Inferior parietal cortex (tissue), 1 donor: ENCODE measurements at regions not wholly inside any gene's neighbourhood (a gene's known extent, or its start where the extent isn't known, plus 50 kb on each side); places are given as distances from the start of the nearest gene placed in this dataset.
"Not testable (repeated sequence)": the region's sequence is repeated elsewhere in the genome, so short reads cannot be mapped to it uniquely, and the experiment has no call there.

Experiments used
- DNase-seq: peaks from one replicate; pipeline ENCODE4 v3.0.0-alpha.2; 2016; ENCODE audit errors: extremely low spot score

DNA sequence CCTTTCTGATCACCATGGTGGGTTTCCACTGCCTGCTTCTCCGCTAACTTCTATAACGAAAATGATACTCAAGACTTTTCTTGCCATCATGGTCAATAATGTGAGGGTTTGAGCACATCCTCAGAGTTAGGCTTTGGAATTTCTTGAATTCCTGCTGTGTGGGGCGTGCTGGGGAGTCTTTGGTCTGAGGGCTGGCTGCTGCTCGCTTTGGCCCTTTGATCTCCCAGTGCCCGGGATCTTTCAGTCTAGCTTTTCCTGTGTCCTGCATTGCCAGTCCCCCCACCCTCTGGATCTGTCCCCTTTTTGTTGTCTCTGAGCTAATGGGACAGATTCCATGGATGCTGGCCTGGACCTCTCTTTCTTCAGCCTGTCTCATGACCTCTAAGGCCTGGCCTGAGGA, 182.6 kb downstream of the NPIPA7 start:
- DNase-seq, result not testable (repeated sequence)

DNA sequence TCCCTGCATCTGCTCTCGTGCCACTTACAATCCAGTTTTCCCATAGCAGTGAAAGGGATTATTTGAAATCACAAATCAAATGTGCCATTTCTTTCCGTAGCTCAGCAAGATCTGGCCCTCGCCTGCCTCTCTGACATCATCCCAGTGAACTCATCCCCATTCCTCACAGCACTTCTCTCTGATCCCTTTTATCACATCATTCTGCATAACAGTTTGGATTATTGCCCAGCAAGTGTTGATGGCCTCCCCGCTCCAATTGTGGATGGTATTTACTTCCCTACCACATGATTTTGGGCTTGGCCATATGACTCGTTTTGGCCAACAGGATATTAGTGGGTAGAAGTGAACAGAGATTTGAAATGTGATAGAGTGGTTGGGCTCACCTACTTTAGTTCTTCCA, 185.0 kb downstream of the NPIPA7 start:
- not testable (repeated sequence) for DNase-seq

DNA sequence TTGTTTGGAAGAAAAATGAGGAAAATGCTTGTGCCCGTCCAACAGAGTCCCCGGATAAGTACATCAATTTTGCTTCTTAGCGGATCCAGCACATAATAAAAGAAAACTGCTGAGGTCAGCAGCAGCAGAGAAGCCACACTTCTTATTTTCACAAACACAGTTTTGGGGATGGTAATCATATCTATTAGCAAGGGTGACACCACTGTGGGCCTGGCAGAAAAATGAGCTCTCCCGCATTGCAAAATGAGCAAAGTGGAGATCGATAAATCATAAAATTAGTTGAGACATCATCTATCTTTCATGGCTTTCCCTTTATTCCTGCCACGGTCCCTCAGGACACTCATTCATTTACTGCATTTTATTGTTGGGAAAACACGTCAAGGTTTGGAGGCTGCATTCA, 186.4 kb downstream of the NPIPA7 start:
- DNase-seq, result not testable (repeated sequence)

DNA sequence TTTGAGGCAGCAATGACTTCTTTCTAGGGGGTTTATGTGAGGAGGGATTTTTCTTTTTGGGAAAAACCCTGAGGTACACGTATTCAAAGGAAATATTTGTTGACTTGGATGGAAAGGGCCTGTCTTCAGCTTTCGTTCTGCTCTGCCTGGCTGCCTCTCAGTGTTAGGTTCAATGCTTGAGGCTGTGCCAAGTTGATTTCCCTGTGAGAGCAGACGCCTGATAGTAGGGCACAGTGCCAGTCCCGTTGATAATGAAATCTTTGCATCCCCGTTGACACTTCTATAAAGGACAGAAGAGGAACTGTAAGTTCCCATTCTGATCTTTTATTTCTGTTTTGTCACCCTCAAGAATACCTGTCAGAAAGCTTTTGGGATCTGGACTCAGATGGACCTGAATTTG, 191.1 kb downstream of the NPIPA7 start:
- not testable (repeated sequence) for DNase-seq

DNA sequence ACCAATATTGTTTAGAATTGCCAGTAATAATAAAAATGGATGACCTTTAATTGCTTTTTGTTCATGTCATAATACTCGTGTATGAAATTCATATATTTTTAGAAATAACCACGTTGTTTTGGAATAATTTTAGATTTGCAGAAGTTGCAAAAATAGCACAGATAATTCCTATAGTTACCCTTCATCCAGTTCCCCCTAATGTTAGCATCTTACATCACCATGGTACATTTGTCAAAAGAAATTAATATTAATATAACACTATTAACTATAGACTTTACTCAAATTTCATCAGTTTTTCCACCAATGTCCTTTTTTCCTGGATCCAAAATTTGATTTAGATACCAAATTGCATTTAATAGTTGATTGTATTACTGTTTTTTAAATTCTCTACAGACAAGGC, 191.9 kb downstream of the NPIPA7 start:
- not testable (repeated sequence) for DNase-seq

DNA sequence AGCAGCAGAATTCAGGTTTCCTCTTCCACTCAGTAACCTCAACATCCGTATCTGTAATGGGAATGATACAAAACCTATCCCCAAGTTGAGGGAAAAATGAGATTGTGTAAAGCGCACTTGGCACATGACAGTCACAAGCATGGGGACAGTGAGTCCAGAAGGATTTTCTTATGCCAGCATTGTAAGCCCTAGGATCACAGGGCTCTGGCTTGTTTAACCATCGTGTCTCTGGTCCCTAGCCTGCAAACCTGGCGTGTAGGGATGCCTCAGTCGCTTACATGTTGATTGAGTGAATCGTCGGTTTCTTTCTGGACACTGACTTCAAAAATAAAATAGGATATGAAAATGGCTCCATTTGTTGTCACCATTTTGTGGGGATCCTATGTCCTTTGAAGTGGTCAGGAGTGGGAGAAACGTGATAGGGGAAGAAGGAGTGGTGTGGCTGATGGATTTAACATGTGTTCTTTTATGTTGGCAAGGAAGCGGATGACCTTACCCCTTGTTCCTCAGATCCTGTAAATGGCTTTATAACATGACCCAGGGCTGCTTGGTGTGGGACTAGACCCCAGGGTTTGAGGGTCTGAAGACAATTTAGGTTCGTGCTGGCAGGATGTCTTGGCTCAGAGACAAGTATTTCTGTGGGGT, 193.3 kb downstream of the NPIPA7 start:
- DNase-seq, result not testable (repeated sequence)

DNA sequence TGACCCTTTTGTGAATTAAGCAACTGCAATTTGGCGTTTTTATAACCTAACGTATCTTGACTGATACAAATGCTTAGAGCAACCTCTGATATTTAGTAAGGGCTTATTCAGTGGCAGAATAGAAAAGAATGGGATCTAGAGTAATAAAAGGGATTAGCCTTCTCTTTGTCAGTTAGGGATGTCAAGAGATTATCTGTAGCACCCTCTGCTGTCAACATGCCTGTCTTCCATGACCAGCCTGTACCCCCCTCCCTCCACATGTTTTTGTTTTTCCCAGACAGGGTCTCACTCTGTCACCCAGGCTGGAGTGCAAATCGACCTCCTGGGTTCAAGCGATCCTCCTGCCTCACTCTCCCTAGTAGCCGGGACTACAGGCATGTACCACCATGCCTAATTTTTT, 198.1 kb downstream of the NPIPA7 start:
- not testable (repeated sequence) for DNase-seq

DNA sequence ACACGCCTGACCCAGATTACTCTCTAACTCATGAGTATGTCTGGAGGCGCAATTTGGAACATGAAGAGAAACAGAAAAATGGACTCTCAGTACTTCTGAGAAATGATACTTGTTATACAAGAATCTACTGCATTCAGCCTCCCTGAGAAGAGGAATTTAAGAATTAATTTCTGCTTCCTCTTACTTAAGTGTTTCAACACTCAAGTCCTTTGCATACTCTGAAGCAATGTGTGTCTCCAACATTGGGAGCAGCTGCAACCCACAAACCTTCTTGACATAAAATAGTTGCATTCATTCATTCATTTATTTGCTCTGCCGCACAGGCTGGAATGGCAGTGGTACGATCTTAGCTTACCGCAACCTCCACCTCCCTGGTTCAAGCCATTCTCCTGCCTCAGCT, 199.8 kb downstream of the NPIPA7 start:
- DNase-seq, result no peak

DNA sequence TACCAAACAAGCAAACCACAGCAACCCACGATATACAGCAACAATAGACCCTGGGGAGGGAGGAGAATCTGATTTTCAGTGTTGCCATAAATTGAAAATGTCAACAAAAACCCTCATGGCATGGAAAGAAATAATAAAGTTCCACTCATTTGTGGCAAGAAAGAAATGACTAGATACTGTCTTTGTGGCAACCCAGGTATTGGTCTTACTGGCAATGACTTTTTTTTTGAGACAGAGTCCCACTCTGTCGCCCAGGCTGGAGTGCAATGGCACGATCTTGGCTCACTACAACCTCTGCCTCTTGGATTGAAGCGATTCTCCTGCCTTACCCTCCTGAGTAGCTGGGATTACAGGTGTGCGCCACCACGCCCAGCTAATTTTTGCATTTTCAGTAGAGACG, 204.0 kb downstream of the NPIPA7 start:
- not testable (repeated sequence) for DNase-seq

DNA sequence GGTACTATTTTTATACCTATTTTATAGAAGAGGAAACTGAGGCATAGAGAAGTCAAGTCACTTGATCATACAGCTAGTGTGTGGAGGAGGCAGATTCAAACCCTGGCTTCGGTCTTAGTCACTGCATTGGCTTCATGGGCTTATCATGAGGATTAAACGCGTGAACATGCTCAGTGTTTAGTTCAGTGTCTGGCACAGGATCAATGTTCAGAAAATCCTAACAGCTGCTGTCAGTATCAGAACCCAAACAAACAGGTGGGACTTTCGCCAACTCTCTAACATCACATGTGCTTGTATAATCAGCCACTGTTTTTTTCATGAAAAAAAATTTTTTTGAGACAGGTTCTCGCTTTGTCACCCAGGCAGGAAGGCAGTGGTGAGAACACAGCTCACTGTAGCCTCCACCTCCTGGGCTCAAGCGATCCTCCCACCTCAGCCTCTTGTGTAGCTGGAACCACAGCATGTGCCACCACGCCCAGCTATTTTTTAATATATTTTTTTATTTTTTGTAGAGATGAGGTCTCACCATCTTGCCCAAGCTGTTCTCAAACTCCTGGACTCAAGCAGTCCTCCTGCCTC, 207.2 kb downstream of the NPIPA7 start:
- peak; percentile 12 for DNase-seq

DNA sequence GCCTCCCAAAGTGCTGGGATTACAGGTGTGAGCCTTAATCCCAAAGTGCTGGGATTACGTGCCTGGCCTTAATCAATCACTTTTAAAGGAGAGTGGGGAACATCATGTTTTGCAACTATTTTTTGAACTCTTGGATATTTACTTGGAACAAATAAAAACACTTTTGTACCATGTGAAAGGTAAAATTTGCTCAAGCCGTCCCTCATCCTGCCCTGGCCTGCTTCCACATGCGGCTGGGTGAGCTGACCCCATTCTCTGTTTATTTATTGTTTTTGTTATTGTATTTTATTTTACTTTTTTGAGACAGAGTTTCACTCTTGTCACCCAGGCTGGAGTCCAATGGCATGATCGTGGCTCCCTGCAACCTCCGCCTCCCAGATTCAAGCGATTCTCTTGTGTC, 208.0 kb downstream of the NPIPA7 start:
- not testable (repeated sequence) for DNase-seq

DNA sequence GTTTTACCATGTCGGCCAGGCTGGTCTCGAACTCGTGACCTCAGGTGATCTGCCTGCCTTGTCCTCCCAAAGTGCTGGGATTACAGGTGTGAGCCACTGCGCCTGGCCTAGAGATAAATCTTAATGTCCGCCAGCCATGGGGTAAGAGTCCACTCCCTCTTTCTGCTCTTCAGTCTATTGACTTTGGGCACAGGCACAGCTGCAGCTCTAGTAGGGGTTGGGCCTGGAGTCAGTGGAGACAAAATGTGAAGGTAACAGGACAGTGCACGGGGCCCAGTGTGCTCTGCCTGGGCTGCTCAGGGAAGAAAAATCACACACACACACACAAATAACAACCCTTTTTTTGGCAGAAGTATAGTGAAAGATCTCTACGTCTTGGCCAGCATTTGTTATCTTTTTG, 209.5 kb downstream of the NPIPA7 start:
- not testable (repeated sequence) for DNase-seq

DNA sequence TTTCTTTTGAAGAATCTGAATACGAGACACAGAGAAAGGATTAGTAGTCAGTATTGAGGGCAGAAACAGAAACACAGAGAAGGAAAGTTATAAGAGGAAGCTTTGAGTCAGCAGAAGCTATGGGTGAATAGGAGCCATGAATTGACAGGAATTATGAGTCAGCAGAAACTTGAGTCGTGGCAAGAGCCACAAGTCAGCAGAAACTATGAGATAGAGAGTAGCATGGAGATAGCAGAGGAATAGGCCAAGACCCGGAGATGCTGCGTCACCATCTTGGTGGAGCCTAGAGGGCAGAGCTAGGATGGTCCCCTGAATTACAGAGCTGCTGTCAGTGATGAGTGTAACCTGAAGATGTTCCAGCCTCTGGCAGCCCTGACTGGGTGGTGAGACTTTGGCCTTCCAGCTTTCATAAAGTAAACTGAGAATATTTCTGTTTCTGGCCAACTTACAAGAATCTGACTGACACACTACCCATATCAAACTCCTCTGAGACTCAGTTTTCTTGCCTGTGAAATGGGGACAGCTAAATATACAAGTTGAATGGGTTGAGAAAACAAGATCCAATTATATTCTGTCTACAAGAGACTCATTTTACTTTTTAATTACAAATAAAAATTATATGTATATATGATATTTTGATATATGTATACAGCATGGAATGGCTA, 211.8 kb downstream of the NPIPA7 start:
- not testable (repeated sequence) for DNase-seq

DNA sequence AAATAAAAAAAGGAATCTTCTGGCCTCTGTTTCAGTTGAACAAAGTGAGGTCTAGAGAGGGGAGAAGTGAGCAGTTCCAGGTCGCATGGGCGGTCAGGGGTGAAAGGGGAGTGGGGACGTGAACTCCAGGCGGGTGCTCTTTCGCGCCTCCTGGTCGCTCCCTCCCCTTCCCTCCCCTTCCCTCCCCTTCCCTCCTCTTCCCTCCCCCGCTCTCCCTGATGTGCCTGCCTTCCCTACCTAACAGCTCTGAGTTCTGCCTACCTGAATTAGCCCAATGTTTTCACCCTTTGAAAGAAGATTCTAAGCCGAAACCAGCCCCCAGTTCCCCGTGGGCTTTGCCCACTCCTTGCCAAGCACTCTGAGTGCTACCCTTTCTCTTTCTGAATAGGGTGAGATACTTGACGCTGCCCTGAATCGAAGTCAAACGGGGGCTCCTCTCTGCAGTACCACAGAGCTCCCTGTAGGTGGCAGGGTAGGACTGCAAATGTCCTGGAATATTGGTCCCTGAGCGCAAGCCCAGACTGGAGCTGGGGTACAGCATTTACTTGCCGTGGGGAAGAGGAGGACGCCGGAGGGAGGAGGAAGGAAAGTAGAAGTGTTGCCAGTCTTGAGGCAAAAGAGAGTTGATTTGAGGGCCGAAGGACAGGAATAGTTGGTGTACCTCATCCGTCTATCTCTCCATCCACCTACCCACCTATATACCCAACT, 214.4 kb downstream of the NPIPA7 start:
- DNase-seq, result not testable (repeated sequence)

DNA sequence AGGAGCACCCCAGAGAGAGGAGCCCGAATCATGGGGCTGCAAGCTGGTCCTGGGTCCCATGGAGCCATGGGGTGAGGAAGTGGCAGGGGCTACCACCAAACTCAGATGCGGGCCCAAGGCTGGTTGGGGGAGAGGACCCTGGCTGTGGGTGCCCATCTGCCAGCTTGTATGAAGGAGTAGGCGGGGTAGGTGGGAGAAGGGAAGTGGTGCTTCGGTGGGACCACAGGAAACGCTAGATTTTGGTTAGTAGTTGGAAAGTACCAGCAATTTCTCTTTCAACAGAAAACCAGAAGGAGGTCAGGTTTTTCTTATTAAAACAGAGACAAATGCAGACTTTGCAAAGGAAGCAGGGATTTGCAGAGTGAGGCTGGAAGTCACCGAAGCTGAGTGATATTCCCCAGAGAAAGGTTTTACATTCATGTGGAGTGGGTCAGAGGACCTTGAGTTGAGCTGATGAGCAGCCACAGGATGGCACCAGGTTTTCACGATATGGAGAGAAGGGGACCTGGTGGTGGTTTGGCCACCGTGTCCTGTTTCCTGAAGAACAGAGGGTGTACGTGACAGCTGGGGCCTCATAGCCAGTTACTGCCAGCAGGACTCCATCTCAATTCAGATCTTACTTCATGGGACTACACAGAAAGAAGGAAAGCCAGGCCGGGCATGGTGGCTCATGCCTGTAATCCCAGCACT, 216.2 kb downstream of the NPIPA7 start:
- DNase-seq, result not testable (repeated sequence)

DNA sequence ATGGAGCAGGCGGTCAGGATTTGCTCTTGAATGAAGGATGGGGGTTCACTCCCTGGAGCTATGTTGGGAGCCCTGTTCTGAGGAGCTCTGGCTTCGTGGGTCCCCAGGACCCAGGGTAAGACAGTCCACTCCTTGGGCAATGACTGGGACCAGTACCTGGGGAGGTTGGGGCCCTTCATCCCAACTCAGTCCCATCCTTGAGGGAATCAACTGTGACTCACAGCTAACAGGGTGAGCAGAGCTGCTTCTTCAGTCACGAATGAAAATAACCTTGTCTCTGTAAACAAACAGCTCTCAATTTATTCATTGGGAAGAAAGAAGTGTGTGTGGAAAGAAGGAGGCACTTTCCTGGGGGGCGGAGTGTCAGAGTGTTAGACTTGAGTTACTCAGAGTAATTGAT, 222.3 kb downstream of the NPIPA7 start:
- DNase-seq, result not testable (repeated sequence)

DNA sequence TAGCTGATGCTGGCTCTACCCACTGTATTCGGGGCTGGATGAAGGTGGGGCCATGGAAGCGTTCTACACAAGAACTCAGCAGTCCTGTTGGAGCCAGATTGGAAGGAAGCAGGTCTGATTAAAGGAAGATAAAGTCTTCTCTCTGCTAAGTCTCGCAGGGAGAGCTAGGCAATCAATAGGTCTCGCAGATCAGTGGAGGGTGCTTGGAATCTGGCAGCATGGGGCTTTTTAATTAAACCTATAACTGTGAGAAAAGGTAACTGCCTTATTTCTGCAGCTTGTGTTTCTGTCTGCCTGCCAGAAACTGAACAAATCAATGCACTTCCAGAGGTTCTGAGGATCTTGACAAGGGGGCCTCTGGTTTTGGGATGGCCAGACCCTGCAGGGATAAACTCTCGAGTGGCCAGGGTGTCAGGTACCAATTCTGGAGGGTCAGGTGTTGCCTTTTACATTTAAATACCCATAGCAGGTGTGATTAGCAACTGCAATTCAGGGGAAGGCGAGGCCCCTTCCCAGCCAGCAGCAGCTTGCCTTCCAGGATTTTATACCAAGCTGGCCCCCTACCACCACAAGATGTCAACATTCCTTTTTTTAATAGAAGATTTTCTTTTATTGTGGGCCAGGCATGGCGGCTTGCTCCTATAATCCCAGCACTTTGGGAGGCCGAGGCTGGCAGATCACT, 228.6 kb downstream of the NPIPA7 start:
- DNase-seq, result not testable (repeated sequence)

DNA sequence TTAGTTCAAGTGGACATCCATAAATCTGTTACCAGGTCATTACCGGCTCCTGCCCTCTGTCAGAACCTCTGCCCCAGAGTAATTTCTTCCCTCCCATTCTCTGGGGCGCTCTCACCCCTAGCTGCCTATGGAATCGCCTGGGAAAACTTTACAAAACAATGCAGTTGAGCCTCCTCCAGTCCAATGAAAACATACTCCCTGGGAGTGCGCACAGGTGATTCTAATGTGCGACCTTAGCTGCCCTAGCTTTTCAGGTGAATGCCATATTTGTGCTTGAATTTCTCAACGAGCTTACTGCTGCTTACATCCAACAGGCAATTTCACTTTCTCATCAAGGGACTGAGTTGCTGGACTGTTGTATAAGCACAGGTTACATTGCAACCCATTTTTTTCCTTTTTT, 230.7 kb downstream of the NPIPA7 start:
- DNase-seq, result not testable (repeated sequence)

DNA sequence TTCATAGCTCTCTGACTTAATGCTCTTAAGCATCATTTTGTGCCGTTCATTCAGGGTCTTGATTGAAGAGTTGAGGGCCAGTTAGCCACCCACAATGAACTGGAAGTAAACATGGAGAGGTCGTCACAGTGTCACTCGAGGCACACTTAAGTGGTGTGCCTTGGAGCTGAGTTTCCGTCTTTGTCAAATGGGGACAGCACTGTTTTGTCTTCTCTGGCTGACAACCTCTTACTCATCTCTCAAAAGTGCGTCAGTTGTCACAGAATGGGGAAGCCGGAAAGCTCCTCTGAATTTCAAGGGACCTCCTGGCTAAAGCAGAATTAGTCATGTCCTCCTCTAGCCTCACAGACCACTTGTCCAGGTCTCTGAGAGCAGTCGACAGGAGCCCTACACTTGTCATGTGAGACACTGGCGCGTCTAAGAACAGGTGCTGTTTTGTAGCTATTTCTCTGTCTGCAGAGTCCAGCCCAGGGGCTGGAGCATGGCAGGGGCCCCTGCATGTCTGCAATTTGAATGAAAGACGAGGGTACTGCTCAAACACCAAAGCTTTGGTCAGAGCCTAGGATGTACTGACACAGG, 231.5 kb downstream of the NPIPA7 start:
- not testable (repeated sequence) for DNase-seq

DNA sequence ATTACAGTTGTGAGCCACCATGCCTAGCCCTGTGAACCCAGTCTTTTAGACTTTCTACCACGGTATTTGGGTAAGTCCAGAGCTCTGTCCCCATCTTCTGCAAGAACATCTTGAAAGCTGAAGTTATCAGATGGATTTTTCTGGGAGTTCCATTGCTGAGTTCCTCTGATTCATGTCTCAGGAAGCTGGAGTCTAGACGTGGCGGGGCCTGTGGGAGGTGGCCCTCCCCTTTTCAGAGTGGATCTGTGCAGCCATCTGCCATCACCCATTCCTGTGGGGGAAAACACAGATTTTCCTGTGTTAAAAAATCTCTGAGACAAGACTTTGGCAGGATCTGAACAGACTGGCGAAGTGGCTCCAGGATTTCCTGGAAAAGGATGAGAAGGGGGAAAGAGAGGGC, 234.3 kb downstream of the NPIPA7 start:
- not testable (repeated sequence) for DNase-seq

DNA sequence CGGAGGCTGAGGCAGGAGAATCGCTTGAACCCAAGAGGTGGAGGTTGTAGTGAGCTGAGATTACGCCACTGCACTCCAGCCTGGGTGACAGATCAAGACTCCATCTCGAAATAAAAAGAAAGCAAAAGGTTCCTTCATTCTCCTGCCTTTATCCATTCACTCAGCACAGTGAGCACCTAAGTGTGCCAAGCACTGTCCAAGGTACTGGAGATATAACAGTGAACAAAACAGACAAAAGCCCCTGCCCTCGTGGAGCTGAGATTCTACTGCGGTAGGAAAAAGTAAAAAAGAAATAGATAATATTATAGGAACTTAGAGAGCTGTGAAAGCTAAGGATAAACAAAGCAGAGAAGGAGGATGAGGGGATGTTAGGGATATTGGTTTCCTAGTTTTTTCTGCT, 235.5 kb downstream of the NPIPA7 start:
- DNase-seq, result not testable (repeated sequence)
